Upper lobe of right lung (tissue), 1 donor: ENCODE measurements at regions not wholly inside any gene's neighbourhood (a gene's known extent, or its start where the extent isn't known, plus 50 kb on each side); places are given as distances from the start of the nearest gene placed in this dataset.
A peak's percentile ranks its signal among the peaks of the same experiment; 100 is the strongest.

ENCODE experiments used
- ATAC-seq: fragments of 200-7000 bp; cut with Tn5 transposase; one replicate; pipeline ENCODE4 v1.9.1; 2020; ENCODE audit warnings: mild to moderate bottlenecking, moderate library complexity
- DNase-seq: peaks from one replicate; pipeline ENCODE4 v3.0.0-alpha.2; 2020
- H3K27ac ChIP-seq: fragments of 200-600 bp; one replicate; pipeline ENCODE4 v1.8.0; 2022
- H3K27me3 ChIP-seq: fragments of 200-600 bp; one replicate; pipeline ENCODE4 v1.8.0; 2022; ENCODE audit warnings: mild to moderate bottlenecking
- H3K36me3 ChIP-seq: fragments of 200-600 bp; one replicate; pipeline ENCODE4 v1.8.0; 2022
- H3K4me1 ChIP-seq: fragments of 200-600 bp; one replicate; pipeline ENCODE4 v1.8.0; 2022
- H3K4me3 ChIP-seq: fragments of 200-600 bp; one replicate; pipeline ENCODE4 v1.8.0; 2022; ENCODE audit warnings: mild to moderate bottlenecking
- H3K9me3 ChIP-seq: fragments of 200-600 bp; one replicate; pipeline ENCODE4 v1.8.0; 2022
- CTCF ChIP-seq: fragments of 200-600 bp; IDR thresholded peaks from one replicate; pipeline ENCODE4 v1.8.0; 2022; ENCODE audit warnings: antibody characterized with exemption
- intact Hi-C: fragments of 100-400 bp; cut with DNase I; formaldehyde crosslinking; loops from one replicate; pipeline ENCODE4 v1.11.0; 2022
- donor health status: DM: no; HTN: yes; CAD: no; lungs with severe emphysema.

- Histone ChIP-seq H3K27me3 (no peaks in the 10 kb centered on the region), H3K4me1 (no peaks in the 10 kb centered on the region), H3K9me3 (no peaks in the 10 kb centered on the region), H3K4me3 (no peak overlapping the region), H3K27ac (no peak overlapping the region), H3K36me3 (no peaks in the 10 kb centered on the region)
- no peak for DNase-seq
- TF ChIP-seq CTCF: no peak
- intact Hi-C loops: no loop called here
- peak; percentile 30 for ATAC-seq
These were observed 159.1 kb upstream of the EEPD1 start for GRCh38 chr7:35993676-35994606.

- DNase-seq: no peak
- Histone ChIP-seq H3K36me3 (no peaks in the 10 kb centered on the region), H3K27ac (no peak overlapping the region), H3K9me3 (no peaks in the 10 kb centered on the region), H3K4me1 (no peaks in the 10 kb centered on the region), H3K4me3 (no peak overlapping the region), H3K27me3 (no peaks in the 10 kb centered on the region)
- no peak for ATAC-seq
- intact Hi-C loops: no loop called here
- no peak for TF ChIP-seq CTCF
These were observed 157.7 kb upstream of the EEPD1 start for GRCh38 chr7:35995334-35995733.

GRCh38 chr7:35998481-35998880 is 154.6 kb upstream of the EEPD1 start:
- DNase-seq (no peak), ATAC-seq (no peak)
- no peaks in the 10 kb centered on the region for H3K27me3 ChIP-seq
- no peak overlapping the region for H3K4me3 ChIP-seq
- TF ChIP-seq CTCF: no peak
- intact Hi-C loops: no loop called here
- H3K4me1 ChIP-seq: no peaks in the 10 kb centered on the region
- no peak overlapping the region for H3K27ac ChIP-seq
- H3K36me3 ChIP-seq: no peaks in the 10 kb centered on the region
- H3K9me3 ChIP-seq: no peaks in the 10 kb centered on the region

- Histone ChIP-seq H3K27me3 (no peaks in the 10 kb centered on the region), H3K9me3 (no peaks in the 10 kb centered on the region), H3K4me3 (no peak overlapping the region), H3K36me3 (no peaks in the 10 kb centered on the region), H3K4me1 (no peaks in the 10 kb centered on the region), H3K27ac (no peak overlapping the region)
- intact Hi-C loops: no loop called here
- TF ChIP-seq CTCF: no peak
- no peak for ATAC-seq
- DNase-seq: no peak
These were observed 151.5 kb upstream of the EEPD1 start for GRCh38 chr7:36001546-36001945.

- no peak overlapping the region for H3K4me3 ChIP-seq
- H3K4me1 ChIP-seq: no peaks in the 10 kb centered on the region
- DNase-seq: no peak
- H3K9me3 ChIP-seq: no peaks in the 10 kb centered on the region
- no peaks in the 10 kb centered on the region for H3K27me3 ChIP-seq
- no peak overlapping the region for H3K27ac ChIP-seq
- ATAC-seq: no peak
- no peaks in the 10 kb centered on the region for H3K36me3 ChIP-seq
- intact Hi-C loops: no loop called here
- TF ChIP-seq CTCF: no peak
These were observed 150.2 kb upstream of the EEPD1 start for GRCh38 chr7:36002900-36003299.
